Lower lobe of right lung (tissue), 2 donors: ENCODE measurements at regions not wholly inside any gene's neighbourhood (a gene's known extent, or its start where the extent isn't known, plus 50 kb on each side); places are given as distances from the start of the nearest gene placed in this dataset.

Experiments used
- ATAC-seq, 2 donors: fragments of 200-7000 bp; cut with Tn5 transposase; one replicate each; pipeline ENCODE4 v1.9.1; 2020 to 2022; ENCODE audit warnings: mild to moderate bottlenecking in 2 of 2, moderate library complexity in 2 of 2
- DNase-seq: peaks from one replicate; pipeline ENCODE4 v3.0.0-alpha.2; 2020
- H3K27ac ChIP-seq: fragments of 200-600 bp; one replicate; pipeline ENCODE4 v1.8.0; 2022
- H3K27me3 ChIP-seq: fragments of 200-600 bp; one replicate; pipeline ENCODE4 v1.8.0; 2022; ENCODE audit warnings: low read depth
- H3K36me3 ChIP-seq: fragments of 200-600 bp; one replicate; pipeline ENCODE4 v1.8.0; 2022; ENCODE audit warnings: mild to moderate bottlenecking
- H3K4me1 ChIP-seq: fragments of 200-600 bp; one replicate; pipeline ENCODE4 v1.8.0; 2022
- H3K4me3 ChIP-seq: fragments of 200-600 bp; one replicate; pipeline ENCODE4 v1.8.0; 2022; ENCODE audit warnings: mild to moderate bottlenecking
- H3K9me3 ChIP-seq: fragments of 200-600 bp; one replicate; pipeline ENCODE4 v1.8.0; 2022
- intact Hi-C: fragments of 100-400 bp; cut with DNase I; formaldehyde crosslinking; loops from one replicate; pipeline ENCODE4 v1.11.0; 2022
- TF ChIP-seq, protein P1 (sequence below): fragments of 200-600 bp; IDR thresholded peaks from one replicate; pipeline ENCODE4 v1.8.0; 2022; ENCODE audit warnings: antibody characterized with exemption, mild to moderate bottlenecking
- donor health status: DM: no; HTN: yes; CAD: no; lungs with severe emphysema.

- Histone ChIP-seq H3K4me1 (peaks cover 17% of the 10 kb centered on the region), H3K9me3 (no peaks in the 10 kb centered on the region), H3K36me3 (no peaks in the 10 kb centered on the region), H3K4me3 (no peak overlapping the region), H3K27ac (no peak overlapping the region), H3K27me3 (no peaks in the 10 kb centered on the region)
- TF ChIP-seq, protein P1, sequence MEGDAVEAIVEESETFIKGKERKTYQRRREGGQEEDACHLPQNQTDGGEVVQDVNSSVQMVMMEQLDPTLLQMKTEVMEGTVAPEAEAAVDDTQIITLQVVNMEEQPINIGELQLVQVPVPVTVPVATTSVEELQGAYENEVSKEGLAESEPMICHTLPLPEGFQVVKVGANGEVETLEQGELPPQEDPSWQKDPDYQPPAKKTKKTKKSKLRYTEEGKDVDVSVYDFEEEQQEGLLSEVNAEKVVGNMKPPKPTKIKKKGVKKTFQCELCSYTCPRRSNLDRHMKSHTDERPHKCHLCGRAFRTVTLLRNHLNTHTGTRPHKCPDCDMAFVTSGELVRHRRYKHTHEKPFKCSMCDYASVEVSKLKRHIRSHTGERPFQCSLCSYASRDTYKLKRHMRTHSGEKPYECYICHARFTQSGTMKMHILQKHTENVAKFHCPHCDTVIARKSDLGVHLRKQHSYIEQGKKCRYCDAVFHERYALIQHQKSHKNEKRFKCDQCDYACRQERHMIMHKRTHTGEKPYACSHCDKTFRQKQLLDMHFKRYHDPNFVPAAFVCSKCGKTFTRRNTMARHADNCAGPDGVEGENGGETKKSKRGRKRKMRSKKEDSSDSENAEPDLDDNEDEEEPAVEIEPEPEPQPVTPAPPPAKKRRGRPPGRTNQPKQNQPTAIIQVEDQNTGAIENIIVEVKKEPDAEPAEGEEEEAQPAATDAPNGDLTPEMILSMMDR: no peak
- intact Hi-C loops: no loop called here
- no peak for ATAC-seq
- no peak for DNase-seq
Measured at GRCh38 chr1:227424953-227425352, 106.7 kb upstream of the CDC42BPA start.

DNA sequence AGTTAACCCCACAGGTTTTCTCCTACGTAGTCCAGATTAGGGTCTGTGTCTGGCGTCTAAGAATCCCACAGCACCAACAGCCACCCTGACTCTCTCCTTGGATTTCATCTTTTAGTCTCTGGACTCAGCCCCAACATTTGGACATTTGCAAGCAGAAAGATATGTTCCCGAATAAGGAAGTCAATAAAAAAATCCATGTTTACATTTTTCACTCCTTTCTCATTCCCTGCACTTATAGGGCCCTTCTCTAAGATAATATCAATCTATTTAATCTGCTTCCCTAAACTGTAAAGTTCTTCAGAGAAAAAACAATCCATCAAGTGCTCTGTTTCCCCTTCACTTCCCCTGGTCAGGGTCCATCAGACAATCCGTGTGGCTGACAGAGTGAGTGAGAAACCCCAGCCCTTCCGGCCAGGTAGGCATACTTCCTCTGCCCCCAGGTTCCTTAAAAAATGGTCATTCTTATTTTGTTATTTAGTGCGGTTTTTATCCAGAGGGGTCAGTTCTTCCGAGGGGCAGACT is 105.9 kb upstream of the CDC42BPA start:
- no peaks in the 10 kb centered on the region for H3K27me3 ChIP-seq
- H3K4me3 ChIP-seq: no peak overlapping the region
- ATAC-seq (no peak), DNase-seq (no peak)
- no peaks in the 10 kb centered on the region for H3K9me3 ChIP-seq
- H3K27ac ChIP-seq: no peak overlapping the region
- H3K4me1 ChIP-seq: peaks cover 10% of the 10 kb centered on the region
- no peaks in the 10 kb centered on the region for H3K36me3 ChIP-seq
- intact Hi-C loops: no loop called here
- TF ChIP-seq, protein P1: no peak

- ATAC-seq (no peak), DNase-seq (no peak)
- intact Hi-C loops: no loop called here
- Histone ChIP-seq H3K27me3 (no peaks in the 10 kb centered on the region), H3K36me3 (no peaks in the 10 kb centered on the region), H3K4me1 (no peaks in the 10 kb centered on the region), H3K9me3 (no peaks in the 10 kb centered on the region), H3K4me3 (no peak overlapping the region), H3K27ac (no peak overlapping the region)
- TF ChIP-seq, protein P1: no peak
Measured at GRCh38 chr1:227422581-227422980, 104.3 kb upstream of the CDC42BPA start.

DNA sequence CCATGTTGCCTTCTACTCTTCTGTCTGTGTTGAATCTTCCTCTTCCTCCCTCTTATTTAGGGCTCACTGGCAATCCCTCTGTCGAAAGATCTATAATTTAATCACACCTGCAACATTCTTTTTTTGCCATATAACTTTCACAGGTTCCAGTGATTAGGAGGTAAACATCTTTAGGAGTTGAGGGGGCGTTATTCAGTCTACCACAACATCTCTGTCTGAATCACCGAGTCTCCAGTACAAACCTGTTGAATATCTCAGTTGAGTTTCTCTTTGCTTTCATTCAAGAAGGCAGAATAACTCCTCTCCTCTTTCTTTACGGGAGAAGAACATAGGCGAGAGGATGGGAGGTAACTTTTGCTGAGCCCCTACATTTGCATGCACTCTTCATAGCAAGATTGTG is 101.9 kb upstream of the CDC42BPA start:
- Histone ChIP-seq H3K4me3 (no peak overlapping the region), H3K36me3 (no peaks in the 10 kb centered on the region), H3K27me3 (no peaks in the 10 kb centered on the region), H3K27ac (no peak overlapping the region), H3K4me1 (no peaks in the 10 kb centered on the region), H3K9me3 (no peaks in the 10 kb centered on the region)
- no peak for DNase-seq
- no peak for ATAC-seq
- intact Hi-C loops: no loop called here
- TF ChIP-seq, protein P1: no peak

DNA sequence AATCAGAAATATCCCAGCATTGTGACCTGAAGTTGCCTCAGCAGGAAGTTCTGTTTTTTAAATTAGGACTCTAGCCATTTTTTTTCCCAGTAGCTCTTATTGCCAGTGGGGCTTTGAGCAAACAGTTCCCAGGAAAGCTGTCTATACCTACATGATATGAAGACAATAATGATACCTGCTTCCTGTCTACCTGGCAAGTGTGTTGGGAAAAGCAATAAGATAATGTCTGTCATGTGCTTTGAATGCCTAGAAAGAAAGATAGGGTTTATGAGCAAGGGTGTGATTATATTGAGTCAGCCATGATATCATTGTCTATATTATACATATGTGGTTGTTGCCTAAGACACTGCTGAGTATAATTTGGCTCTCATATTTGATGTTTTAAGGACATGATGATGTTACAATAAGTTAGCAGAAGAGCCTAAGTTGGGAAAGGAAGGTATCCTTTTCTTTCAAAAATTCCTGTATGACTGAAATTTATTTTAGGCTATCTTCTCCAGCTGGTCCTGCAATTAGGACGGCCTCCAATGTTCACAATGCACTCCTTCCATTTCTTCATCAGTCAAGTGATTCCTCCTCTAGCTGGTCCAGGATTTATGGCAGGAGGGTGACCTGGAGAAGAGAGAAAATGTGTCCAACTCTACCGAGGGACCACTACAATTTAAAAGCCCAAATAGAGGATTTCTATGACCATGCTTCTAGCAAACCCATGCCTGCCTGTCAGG is 99.6 kb upstream of the CDC42BPA start:
- Histone ChIP-seq H3K27me3 (no peaks in the 10 kb centered on the region), H3K9me3 (no peaks in the 10 kb centered on the region), H3K27ac (no peak overlapping the region), H3K4me1 (no peaks in the 10 kb centered on the region), H3K4me3 (no peak overlapping the region), H3K36me3 (no peaks in the 10 kb centered on the region)
- ATAC-seq (no peak), DNase-seq (no peak)
- intact Hi-C loops: no loop called here
- TF ChIP-seq, protein P1: no peak
